K562 (cell line): ENCODE measurements at regions not wholly inside any gene's neighbourhood (a gene's known extent, or its start where the extent isn't known, plus 50 kb on each side); places are given as distances from the start of the nearest gene placed in this dataset.

Experiments used
- ARID4B ChIP-seq: sonication (generic); formaldehyde crosslinking; IDR thresholded peaks from 2 replicates; pipeline ENCODE4 v1.8.0; 2022; ENCODE audit warnings: mild to moderate bottlenecking, missing genetic modification reagents
- BHLHE40 ChIP-seq: IDR thresholded peaks from 2 replicates; pipeline ENCODE4 v1.6.1; 2011; ENCODE audit warnings: low read length, improper control_type of control experiment
- EP300 ChIP-seq: IDR thresholded peaks from 2 replicates; pipeline ENCODE4 v1.6.1; 2012; ENCODE audit warnings: low read length, improper control_type of control experiment
- KDM2B ChIP-seq: fragments of 250-450 bp; sonication (Bioruptor Pico); IDR thresholded peaks from 2 replicates; pipeline ENCODE4 v1.8.0; 2021; ENCODE audit warnings: mild to moderate bottlenecking, moderate library complexity
- KDM5B ChIP-seq: fragments of 200-600 bp; sonication (generic); IDR thresholded peaks from 2 replicates; pipeline ENCODE4 v1.6.1; 2012; ENCODE audit warnings: low read depth, mild to moderate bottlenecking, moderate library complexity, low read length, control low read depth, inconsistent platforms; ENCODE audit not compliant: insufficient replicate concordance
- L3MBTL2 ChIP-seq: fragments of 450-650 bp; IDR thresholded peaks from 2 replicates; pipeline ENCODE4 v1.6.1; 2016; ENCODE audit warnings: mild to moderate bottlenecking, moderate library complexity
- SIN3A ChIP-seq, 2 experiments: fragments of 150-350 bp in 1 of 2; IDR thresholded peaks; 2 replicates each; pipeline ENCODE4 v1.6.1; 2011 to 2016; ENCODE audit warnings: borderline replicate concordance in 2 of 2, low read depth in 2 of 2, low read length in 2 of 2, mild to moderate bottlenecking in 2 of 2, moderate library complexity in 2 of 2; ENCODE audit not compliant: control insufficient read depth in 1 of 2
- TF ChIP-seq, protein P1 (sequence below), 3 experiments: IDR thresholded peaks in 2 of 3; conservative IDR thresholded peaks in 1 of 3; 2 replicates each; pipeline ENCODE4 v1.5.1; 2011 to 2012; ENCODE audit warnings: low read length in 3 of 3, mild to moderate bottlenecking in 3 of 3, control low read depth in 2 of 3, improper control_type of control experiment in 1 of 3, inconsistent platforms in 1 of 3, low read depth in 1 of 3, mixed read lengths in 1 of 3, moderate library complexity in 1 of 3; ENCODE audit not compliant: insufficient read depth in 2 of 3

GRCh38 chr5:92378966-92379611 is 996.0 kb upstream of the ARRDC3 start:
- no peak for TF ChIP-seq EP300
- TF ChIP-seq L3MBTL2 = no peak
- TF ChIP-seq KDM5B = no peak
- TF ChIP-seq BHLHE40 = no peak
- no peak for TF ChIP-seq SIN3A (IDR thresholded peaks at IDR 0.05; ENCODE audit: borderline replicate concordance in 2 of 2, control insufficient read depth in 1 of 2, low read depth in 2 of 2, low read length in 2 of 2)
- no peak for TF ChIP-seq KDM2B
- TF ChIP-seq ARID4B (CRISPR knock-in tag) = no peak
- TF ChIP-seq, protein P1, sequence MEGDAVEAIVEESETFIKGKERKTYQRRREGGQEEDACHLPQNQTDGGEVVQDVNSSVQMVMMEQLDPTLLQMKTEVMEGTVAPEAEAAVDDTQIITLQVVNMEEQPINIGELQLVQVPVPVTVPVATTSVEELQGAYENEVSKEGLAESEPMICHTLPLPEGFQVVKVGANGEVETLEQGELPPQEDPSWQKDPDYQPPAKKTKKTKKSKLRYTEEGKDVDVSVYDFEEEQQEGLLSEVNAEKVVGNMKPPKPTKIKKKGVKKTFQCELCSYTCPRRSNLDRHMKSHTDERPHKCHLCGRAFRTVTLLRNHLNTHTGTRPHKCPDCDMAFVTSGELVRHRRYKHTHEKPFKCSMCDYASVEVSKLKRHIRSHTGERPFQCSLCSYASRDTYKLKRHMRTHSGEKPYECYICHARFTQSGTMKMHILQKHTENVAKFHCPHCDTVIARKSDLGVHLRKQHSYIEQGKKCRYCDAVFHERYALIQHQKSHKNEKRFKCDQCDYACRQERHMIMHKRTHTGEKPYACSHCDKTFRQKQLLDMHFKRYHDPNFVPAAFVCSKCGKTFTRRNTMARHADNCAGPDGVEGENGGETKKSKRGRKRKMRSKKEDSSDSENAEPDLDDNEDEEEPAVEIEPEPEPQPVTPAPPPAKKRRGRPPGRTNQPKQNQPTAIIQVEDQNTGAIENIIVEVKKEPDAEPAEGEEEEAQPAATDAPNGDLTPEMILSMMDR (IDR thresholded peaks at IDR 0.05 in 2 of 3, conservative IDR thresholded peaks at IDR 0.05 in 1 of 3; ENCODE audit: insufficient read depth in 2 of 3, low read depth in 1 of 3, low read length in 3 of 3) = no peak
